Limb (tissue), 2 donors: ENCODE measurements at regions not wholly inside any gene's neighbourhood (a gene's known extent, or its start where the extent isn't known, plus 50 kb on each side); places are given as distances from the start of the nearest gene placed in this dataset.
A peak's percentile ranks its signal among the peaks of the same experiment; 100 is the strongest.
"Not testable (repeated sequence)": the region's sequence is repeated elsewhere in the genome, so short reads cannot be mapped to it uniquely, and the experiment has no call there.

ENCODE experiments used
- DNase-seq, 2 donors: peaks; one replicate each; pipeline ENCODE4 v3.0.0-alpha.2; 2016; ENCODE audit errors: extremely low spot score in 2 of 2

- DNase-seq, result no peak
Observed at GRCh38 chr11:82216927-82217570, 516.6 kb downstream of the FAM181B start.

GRCh38 chr11:82210011-82210410, 523.7 kb downstream of the FAM181B start:
- DNase-seq, result no peak

DNA sequence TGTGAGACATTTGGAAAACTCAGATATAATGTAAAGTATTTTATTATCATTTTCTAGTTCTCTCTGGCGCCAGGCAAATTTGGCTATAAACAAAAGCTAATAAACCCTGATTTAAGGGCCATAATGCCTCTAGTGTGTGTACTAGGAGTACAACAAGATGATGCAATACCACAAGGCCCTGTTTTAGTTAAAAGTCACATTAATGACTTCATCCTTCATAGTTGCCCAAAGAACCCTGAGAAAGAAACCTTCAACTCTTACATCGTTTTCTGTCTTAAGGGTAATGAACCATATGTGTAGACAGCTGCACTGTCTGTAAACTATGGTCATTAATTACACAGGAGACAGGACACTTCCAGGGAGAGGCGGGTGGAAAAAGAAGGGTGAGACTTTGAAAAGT, 538.4 kb downstream of the FAM181B start:
- DNase-seq, result no peak

DNA sequence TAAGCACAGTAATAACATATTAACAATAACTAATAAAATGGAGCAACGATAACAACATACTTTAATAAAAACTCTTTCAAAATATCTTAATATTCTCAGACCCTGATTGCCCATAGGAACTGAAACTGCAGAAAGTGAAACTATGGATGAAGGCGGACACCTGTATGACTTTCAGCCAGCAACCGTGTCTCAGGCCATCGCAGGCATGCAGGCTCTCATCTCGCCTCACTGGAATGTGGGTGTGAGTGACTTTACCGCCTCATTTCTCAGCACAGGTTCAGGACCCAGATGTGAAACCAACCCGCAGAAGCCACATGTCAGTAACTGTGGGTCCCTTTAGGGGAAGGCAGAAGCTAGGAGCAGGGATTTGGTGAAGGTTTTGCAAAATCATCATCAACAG, 539.1 kb downstream of the FAM181B start:
- no peak for DNase-seq

- DNase-seq, result peak in 1 of 2 donors; percentile 45
Observed at GRCh38 chr11:82191695-82192094, 542.0 kb downstream of the FAM181B start.

DNA sequence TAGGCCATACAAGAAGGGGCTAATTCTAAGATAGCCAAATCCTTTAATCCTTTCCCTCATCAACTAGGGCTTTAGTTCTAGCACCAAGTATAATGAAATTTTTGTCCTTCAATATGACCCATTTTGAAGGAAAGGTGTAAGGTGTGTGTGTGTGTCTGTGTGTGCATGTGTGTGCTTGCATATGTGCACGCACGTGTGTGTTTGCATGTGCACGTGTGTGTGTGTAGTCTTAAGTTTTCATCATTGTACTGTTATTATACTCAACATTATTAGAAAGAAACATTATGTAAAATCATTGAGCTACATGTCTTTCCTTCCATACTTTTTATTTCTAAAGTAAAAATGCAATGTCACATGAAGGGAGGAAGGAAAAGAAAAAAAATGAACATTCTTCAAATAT, 547.7 kb downstream of the FAM181B start:
- DNase-seq, result no peak

DNA sequence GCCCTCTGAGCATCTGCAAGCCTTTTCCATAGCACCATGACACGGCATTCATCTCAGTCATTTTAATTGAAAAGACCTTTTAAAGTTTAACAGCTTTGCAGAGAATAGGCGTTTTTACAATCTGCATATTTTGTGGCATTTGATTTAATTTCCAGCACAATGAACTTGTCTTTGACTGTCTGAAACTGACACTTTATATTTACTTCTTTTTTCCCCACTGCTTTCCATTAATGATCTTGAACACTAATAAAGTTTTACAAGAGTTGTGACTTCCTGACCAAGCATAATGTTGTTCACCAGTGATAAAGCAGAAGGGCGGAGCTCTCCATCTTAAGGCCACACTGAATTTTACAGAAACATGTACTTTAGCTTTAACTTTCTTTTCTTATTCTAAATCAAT, 548.7 kb downstream of the FAM181B start:
- no peak for DNase-seq

- DNase-seq, result no peak
Observed at GRCh38 chr11:82183346-82183745, 550.3 kb downstream of the FAM181B start.

- not testable (repeated sequence) for DNase-seq
Observed at GRCh38 chr11:82182697-82183096, 551.0 kb downstream of the FAM181B start.

DNA sequence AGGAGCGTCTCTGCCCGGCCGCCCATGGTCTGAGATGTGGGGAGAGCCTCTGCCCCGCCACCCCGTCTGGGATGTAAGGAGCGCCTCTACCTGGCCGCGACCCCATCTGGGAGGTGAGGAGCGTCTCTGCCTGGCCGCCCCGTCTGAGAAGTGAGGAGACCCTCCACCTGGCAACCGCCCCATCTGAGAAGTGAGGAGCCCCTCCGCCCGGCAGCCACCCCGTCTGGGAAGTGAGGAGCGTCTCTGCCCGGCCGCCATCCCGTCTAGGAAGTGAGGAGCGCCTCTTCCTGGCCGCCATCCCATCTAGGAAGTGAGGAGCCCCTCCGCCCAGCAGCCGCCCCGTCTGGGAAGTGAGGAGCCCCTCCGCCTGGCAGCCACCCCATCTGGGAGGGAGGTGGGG, 551.9 kb downstream of the FAM181B start:
- not testable (repeated sequence) for DNase-seq

DNA sequence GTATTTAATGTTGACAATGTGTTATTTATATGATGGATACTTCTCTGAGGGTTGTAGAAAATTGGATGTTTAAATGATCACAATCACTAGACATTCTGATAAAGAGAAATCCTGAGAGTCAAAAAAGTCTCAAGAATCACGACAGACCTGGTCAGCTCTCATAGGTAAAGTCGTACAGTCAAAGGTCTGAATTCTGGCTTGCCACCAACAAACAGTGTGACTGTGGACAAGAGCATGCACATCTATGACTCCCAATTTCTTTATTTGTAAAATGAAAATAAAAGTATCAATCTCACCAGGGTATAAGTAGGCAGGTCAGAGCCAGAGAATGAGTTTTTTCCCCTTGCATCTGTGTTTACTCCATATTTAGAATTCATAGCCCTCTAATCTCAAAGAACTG, 556.7 kb downstream of the FAM181B start:
- DNase-seq, result no peak

- no peak for DNase-seq
Observed at GRCh38 chr11:82176365-82176764, 557.3 kb downstream of the FAM181B start.

- DNase-seq, result no peak
Observed at GRCh38 chr11:82174610-82175009, 559.1 kb downstream of the FAM181B start.

DNA sequence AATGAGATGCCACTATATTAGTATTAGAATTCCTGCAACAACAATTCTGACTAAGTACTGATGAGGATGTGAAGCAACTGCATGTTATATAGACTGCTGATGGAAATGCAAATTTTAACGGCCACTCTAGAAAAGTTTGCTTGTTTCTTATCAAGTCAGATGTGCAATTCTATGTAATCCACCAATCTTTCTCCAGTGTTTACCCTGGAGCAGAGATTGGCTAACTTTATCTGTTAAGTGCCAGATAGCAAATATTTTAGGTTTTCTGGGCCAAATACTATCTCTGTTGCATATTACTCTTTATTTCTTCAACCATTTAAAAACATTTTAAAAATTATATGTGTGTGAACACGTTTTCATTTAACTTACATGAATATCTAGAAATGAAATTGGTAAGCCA, 586.9 kb downstream of the FAM181B start:
- DNase-seq, result no peak

DNA sequence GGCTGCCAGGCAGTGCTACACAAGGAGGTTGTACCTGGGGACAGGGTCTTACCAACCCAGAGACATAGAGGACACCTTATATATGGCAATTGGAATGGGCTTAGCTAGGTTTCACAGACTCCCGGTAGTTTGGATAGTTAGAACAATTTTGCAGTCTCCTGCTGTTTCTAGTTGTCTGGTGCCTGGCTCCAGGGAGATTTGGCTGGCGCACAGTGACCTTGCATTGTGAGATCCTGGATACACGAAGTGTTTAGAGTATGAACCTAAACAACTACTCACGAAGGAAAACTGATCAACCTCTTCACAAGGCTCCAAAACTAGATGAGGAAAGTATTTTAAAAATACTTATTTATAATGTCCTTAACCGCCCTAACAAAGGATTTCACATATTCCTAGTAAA, 614.7 kb downstream of the FAM181B start:
- DNase-seq, result no peak

GRCh38 chr11:82117362-82117761, 616.3 kb downstream of the FAM181B start:
- DNase-seq, result no peak

GRCh38 chr11:82105331-82105998, 628.2 kb downstream of the FAM181B start:
- no peak for DNase-seq

GRCh38 chr11:82092904-82093303, 640.8 kb downstream of the FAM181B start:
- no peak for DNase-seq

DNA sequence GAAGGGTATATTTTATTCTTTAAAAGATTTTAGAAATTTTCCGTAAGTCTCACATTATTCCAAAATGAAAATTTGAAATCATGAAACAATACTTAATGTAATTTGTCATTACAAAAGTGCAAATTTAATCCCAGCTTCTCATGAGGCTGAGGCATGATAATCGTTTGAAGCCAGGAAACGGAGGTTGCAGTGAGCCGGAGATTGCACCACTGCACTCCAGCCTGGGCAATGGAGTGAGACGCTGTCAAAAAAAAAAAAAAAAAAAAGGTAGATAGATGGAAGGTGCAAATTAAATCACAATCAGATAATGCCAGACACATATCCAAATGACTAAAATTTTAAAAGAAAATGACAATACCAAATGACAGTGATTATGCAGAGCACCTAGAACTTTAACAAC, 644.2 kb downstream of the FAM181B start:
- DNase-seq, result no peak

DNA sequence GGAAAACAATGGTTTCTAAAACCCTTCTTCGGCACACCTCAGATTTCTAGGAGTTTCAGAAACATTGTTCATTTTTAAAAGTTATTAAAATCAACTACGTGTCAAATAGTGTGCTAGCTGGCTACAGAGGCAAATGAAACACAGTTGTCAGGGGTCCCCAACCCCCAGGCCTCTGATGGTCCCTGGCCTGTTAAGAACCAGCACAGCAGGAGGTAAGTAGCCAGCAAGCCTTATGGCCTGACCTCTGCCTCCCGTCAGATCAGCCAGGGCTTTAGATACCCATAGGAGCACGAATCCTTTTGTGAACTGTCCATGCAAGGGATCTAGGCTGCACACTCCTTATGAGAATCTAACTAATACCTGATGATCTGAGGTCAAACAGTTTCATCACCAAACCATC, 648.2 kb downstream of the FAM181B start:
- no peak for DNase-seq

DNA sequence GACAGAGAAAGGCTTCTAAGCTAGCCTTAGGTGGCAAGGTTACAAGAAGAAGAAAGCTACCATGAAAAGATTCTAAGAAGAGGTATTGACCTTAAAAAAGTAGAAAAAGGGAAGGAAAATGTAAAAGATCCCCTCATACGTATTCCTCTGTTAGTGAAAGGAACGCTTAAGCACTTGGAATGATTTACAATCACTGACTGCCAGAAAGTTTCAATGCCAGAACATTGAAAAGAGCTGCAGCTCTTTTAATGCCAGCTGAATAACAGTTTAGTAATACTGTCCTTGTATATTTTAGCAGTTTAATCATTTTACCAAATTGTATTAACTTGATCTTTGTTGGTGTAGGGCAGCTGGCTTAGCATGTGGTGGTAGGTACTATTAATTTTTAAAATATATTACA, 650.7 kb downstream of the FAM181B start:
- peak in 1 of 2 donors; percentile 34 for DNase-seq

GRCh38 chr11:82080160-82080559, 653.5 kb downstream of the FAM181B start:
- DNase-seq, result no peak

DNA sequence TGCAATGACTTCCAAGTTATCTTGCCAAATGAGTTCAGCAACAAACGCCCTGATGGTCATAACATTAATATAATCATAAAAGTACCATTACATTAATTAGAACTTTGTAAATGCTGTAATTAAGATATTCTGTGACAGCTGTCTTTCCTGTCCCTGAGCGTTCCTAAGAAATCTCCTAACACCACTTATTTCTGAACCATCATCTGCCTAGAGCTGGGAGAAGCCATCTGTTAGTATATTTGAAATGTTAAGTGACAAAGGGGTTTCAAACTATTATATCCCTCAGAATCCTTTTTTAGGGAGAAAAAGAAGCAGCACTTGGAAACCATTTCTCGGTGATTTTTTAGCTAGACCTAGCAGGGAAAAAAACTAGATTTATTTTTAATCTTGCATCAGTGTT, 657.5 kb downstream of the FAM181B start:
- DNase-seq, result no peak
